ENCODE measurements at regions not wholly inside any gene's neighbourhood (a gene's known extent, or its start where the extent isn't known, plus 50 kb on each side); places are given as distances from the start of the nearest gene placed in this dataset.

- no peak for DNase-seq
Observed at GRCh38 chr14:80378084-80378690, 166.9 kb upstream of the DIO2 start.

DNA sequence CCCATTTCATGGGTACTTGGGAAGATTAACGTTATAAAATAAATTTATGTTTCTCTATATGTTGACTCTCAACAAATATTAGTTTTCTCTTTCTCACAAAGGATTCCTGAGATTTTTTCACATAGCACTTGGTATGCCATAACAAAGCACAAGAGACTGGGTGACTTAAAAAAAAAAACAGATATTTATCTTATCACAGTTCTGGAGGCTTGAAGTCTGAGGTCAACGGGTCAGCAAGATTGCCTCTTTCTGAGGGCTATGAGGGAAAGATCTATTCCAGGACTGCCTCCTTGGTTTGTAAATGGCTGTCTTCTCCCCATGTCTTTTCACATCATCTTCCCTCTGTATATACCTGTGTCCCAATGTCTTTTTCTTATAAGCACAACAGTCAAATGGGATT, 153.5 kb upstream of the DIO2 start:
- no peak for DNase-seq

GRCh38 chr14:80364274-80364673, 153.0 kb upstream of the DIO2 start:
- DNase-seq = no peak

DNA sequence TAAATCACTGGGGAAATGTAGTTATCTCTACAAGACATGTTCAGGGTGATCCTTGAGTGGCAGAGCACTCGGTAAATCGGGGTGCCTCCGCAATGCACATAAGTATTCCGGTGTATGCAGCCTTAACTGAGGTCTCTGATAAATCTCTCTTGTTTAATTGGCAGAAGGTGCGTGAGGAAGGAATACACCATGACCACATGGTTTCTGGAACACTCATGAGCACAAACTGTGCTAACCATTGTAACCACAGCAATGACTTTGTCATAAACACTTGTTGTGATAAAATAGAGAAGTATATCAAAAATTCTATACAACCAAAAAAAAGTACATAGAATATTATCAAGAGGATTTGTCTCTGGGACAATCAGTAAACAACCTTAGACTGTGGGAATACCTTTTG, 146.8 kb upstream of the DIO2 start:
- no peak for DNase-seq

DNA sequence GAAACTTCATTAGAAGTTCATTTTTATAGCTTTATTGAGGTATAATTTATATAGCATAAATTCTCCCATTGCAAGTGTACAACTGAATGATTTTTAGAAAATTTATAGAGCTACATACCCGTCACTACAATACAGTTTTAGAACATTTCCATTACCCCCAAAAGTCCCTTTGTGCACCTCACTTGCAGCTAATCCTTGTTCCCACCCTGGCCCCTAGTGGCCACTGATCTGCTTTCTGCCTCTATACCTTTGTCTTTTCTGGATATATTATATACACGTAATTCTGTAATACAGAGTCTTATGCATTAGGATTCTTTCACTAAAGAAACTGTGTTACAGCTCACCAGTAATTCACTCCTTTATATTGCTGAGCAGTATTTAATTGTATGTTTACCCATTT, 145.1 kb upstream of the DIO2 start:
- DNase-seq = peak; percentile 7

- DNase-seq = no peak
Observed at GRCh38 chr14:80354860-80355581, 143.7 kb upstream of the DIO2 start.

GRCh38 chr14:80352471-80352870, 141.2 kb upstream of the DIO2 start:
- no peak for DNase-seq

DNA sequence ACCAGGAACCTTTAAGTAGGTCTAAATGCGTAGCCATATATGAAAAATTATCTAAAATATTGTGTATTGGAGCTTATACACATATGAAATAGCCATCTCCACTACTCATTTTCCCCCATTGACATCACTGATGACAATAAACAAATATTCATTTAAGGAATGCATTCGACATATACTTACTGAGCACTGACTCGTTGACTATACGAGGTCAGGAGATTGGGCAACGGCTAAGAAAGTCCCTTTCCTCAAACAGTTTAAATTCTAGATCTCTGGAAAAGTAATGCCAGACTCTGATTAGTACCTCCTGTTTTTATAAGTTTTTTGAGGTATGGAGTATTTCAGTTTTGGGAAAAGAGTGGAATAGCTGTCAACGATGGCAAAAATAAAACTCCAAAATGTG, 139.4 kb upstream of the DIO2 start:
- no peak for DNase-seq

GRCh38 chr14:80346395-80346794, 135.1 kb upstream of the DIO2 start:
- no peak for DNase-seq

GRCh38 chr14:80344208-80344607, 132.9 kb upstream of the DIO2 start:
- no peak for DNase-seq

DNA sequence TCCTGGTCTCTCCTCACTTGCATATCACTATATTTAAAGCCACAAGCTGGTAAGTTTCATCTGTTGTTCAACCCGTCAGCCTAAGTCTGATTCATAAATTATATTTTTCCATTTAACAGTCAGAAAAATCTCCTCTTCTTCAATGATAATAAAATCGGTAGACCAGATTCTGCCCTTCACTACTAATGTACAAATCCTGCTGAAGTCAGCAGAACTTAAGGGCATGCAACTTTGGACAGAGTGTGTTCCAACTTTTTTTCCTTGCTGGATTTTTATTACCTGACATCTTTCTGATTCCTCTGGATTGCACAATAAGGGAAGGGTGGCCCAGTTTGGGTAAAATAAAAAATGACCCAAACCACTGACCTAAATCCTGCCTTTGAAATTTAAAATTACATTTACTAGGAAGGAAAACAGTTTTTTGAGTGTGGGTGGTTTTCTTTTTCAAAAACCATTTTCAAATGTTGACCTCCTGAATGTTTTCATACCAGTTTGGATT, 125.4 kb upstream of the DIO2 start:
- no peak for DNase-seq

- DNase-seq = no peak
Observed at GRCh38 chr14:80325688-80326087, 114.4 kb upstream of the DIO2 start.

DNA sequence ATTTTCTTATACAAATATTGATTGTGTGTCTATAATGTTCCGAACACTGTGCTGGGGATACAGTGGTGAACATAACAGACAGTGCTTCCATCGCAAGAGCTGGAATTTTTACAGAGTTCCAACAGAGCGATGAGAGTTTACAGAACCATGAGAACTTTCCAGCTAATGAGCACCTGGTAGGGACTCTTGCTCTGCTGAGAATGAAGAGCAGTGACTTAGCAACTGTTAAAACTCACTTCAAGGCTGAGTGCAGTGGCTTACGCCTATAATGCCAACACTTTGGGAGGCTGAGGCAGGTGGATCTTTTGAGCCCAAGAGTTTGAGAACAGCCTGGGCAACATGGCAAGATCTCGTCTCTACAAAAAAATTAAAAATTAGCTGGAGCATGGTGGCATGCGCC, 113.8 kb upstream of the DIO2 start:
- DNase-seq = no peak

DNA sequence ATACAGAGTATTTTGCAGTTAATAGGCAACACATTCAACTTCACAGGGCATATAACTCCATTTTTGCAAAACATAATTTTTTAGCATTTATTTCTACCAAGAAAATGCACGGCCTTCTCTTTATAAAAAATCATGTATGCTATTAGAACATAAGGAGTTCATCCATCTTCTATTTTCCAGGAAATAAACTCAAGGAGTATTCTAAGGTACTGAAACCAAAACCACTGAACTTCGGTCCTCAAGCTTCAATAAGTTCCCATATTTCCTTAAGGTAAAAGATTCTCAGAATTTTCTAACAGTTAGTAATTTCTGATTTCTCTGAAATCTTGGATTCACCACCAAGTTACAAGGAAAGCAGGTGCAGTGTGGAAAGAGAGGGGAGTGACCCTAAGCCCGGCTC, 113.3 kb upstream of the DIO2 start:
- no peak for DNase-seq

- peak; percentile 13 for DNase-seq
Observed at GRCh38 chr14:80323038-80323665, 111.8 kb upstream of the DIO2 start.

- no peak for DNase-seq
Observed at GRCh38 chr14:80316441-80316840, 105.1 kb upstream of the DIO2 start.

- no peak for DNase-seq
Observed at GRCh38 chr14:80315681-80316080, 104.4 kb upstream of the DIO2 start.

DNA sequence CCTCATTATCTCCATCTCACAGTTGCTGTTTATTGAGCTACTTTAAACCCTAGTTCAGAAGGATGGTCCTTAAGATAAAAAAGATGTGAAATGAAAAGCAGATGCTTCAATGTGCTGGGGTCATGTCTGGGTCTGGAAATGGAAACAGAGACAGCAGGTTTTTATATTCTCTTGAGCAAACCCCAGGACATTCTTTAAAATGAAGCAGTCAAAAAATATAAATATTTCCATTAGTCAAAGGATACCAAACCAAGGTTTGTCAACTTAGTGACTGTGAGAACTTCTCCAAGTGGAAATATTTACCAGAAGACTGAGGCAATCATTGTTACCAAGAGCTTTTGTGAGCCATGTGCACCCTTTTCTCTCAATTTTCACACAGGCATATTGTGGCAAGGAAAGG, 102.5 kb upstream of the DIO2 start:
- DNase-seq = peak; percentile 5

- no peak for DNase-seq
Observed at GRCh38 chr14:80310938-80311750, 99.8 kb upstream of the DIO2 start.

DNA sequence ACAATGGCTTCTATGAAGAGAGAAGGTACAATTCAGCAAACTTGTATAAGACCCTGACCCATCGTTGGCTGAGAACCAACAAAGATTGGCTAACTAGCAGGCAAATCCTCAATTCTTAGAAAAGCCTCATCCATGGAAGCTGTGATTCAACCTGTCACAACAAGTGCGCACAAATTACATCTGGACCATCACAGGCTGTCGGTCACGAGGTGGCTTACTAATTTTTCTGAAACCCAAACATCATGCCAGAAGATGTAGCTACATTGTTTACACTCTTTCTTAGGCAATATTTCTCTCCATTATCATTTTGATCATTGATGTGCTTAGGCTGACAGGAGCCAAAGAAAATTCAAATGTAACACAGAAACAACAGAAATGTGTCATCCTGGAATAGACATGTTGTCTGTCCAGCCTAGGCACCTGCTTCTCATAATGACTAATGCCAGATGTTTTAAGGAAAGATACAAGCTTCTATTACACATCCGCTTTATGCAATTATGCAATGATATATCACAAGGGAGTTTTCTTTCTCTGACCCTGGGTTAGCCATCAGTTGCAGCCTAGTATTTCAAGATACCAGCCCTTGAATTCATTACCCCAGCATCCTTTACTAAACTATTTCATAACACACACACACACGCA, 92.9 kb upstream of the DIO2 start:
- peak; percentile 49 for DNase-seq

GRCh38 chr14:80300351-80300750, 89.0 kb upstream of the DIO2 start:
- DNase-seq = no peak

DNA sequence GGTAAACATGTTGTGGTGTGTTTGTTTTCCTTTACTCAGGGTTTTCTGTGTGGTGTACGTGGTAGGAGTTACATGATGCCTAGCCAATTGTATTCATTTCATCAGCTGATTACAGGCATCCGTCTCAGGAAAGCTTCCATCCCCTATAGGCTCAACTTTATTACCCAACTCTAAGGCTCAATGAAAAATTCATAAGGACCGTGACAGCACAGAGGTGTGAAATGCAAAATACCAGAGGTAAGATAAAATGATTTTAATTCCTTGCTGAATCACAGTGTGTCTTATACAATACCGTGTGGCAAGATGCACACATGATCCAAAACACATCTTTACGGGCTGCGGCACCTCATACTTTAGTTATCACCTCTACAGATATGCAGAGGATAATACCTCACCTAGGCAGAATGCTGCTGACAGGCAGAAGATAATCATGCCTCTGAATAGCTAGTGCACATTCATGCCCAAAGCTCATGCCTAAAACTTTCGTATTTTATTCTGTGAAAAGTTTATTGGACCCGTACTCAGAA, 87.2 kb upstream of the DIO2 start:
- DNase-seq = no peak
